ENCODE measurements at regions not wholly inside any gene's neighbourhood (a gene's known extent, or its start where the extent isn't known, plus 50 kb on each side); places are given as distances from the start of the nearest gene placed in this dataset.
"Not testable (repeated sequence)": the region's sequence is repeated elsewhere in the genome, so short reads cannot be mapped to it uniquely, and the experiment has no call there.

DNA sequence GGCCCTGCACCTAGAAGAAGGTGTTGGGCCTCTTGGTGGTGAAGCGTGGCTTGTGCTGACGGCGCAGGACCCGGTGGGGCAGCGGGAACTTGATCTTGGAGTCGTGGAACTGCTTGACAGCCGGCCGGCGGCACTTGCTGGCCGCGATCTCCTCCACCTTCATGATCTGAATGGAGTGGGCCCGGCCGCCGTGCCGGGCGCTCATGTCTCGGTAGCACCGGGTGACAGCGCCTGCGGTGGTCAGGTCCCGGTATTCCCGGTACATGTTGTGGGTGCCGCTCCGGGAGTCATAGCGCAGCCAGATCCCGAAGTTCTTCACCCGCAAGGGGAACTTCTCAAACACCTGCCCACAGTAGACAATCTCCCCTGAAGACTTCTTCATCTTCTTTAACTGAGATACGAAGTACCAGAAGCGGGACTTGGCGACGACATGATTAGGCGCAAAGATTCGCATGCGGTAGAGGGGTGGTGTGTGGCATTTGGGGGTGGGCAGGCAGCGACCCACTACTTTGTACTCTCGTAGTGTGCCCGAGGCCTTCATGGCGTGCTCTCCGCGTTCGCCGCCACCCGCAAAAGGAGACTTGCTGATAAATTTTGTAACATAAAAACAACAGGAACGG, 92.1 kb upstream of the MSH6 start:
- H3K4me1 ChIP-seq (ENCODE audit: insufficient read depth, low read length); BruUV-seq (replicated peaks): not testable (repeated sequence)

DNA sequence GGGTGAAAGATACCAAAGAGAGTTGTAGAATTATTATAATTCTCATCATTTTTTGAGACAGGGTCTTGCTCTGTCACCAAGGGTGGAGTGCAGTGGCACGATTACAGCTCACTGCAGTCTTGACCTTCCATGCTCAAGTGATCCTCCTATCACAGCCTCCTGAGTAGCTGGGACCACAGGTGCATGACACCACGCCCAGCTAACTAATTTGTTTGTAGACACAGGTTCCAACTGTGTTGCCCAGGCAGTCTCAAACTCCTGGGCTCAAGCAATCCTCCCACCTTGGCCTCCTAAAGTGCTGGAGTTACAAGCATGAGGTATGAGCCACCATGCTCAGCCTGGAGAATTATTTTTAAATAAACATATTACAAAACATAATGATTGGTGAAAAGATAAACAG, 92.8 kb upstream of the MSH6 start:
- no TSS peak for BruUV-seq (replicated peaks)
- POLR2A ChIA-PET (ENCODE audit: unreplicated experiment) = no interaction called here
- CTCF ChIA-PET = no interaction called here
- Histone ChIP-seq H3K4me1 (ENCODE audit: insufficient read depth, low read length) (0 out of 2 replicates have a peak, but pooled peaks cover 4% of the 10 kb centered on the region), H3K9ac (ENCODE audit: low read length) (no peak overlapping the region), H3K27me3 (ENCODE audit: low read length) (no peaks in the 10 kb centered on the region), H4K20me1 (ENCODE audit: low read length) (no peaks in the 10 kb centered on the region), H2AFZ (ENCODE audit: low read length) (no peak overlapping the region), H3K4me2 (ENCODE audit: low read length) (no peak overlapping the region), H3K27ac (ENCODE audit: low read length) (no peak overlapping the region), H3K79me2 (ENCODE audit: low read length) (no peaks in the 10 kb centered on the region), H3K9me3 (ENCODE audit: low read length) (no peaks in the 10 kb centered on the region), H3K9me2 (replicated peaks; ENCODE audit: low read length) (no peaks in the 10 kb centered on the region), H3F3A (ENCODE audit: low read length, unreplicated experiment) (no peaks in the 10 kb centered on the region), H3K36me3 (ENCODE audit: low read depth, low read length) (no peaks in the 10 kb centered on the region), H3K4me3 (ENCODE audit: low read length) (no peak overlapping the region)
- DNase-seq = no peak
- ATAC-seq = no peak
- no peak for TF ChIP-seq EZH2 (IDR thresholded peaks at IDR 0.05; ENCODE audit: low read length, unreplicated experiment)
- TF ChIP-seq, protein P1, sequence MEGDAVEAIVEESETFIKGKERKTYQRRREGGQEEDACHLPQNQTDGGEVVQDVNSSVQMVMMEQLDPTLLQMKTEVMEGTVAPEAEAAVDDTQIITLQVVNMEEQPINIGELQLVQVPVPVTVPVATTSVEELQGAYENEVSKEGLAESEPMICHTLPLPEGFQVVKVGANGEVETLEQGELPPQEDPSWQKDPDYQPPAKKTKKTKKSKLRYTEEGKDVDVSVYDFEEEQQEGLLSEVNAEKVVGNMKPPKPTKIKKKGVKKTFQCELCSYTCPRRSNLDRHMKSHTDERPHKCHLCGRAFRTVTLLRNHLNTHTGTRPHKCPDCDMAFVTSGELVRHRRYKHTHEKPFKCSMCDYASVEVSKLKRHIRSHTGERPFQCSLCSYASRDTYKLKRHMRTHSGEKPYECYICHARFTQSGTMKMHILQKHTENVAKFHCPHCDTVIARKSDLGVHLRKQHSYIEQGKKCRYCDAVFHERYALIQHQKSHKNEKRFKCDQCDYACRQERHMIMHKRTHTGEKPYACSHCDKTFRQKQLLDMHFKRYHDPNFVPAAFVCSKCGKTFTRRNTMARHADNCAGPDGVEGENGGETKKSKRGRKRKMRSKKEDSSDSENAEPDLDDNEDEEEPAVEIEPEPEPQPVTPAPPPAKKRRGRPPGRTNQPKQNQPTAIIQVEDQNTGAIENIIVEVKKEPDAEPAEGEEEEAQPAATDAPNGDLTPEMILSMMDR (conservative IDR thresholded peaks at IDR 0.05; ENCODE audit: low read depth, low read length) = no peak
- no peak for TF ChIP-seq EZH2phosphoT487 (IDR thresholded peaks at IDR 0.05; ENCODE audit: borderline replicate concordance, low read length)
- intact Hi-C loops (cut with micrococcal nuclease) = no loop called here

More for the DNA sequence above, 92.1 kb upstream of the MSH6 start:
- H3K79me2 ChIP-seq (ENCODE audit: low read length); H3K9ac ChIP-seq (ENCODE audit: low read length); DNase-seq; H2AFZ ChIP-seq (ENCODE audit: low read length); ATAC-seq; H4K20me1 ChIP-seq (ENCODE audit: low read length); intact Hi-C loops (cut with micrococcal nuclease); POLR2A ChIA-PET (ENCODE audit: unreplicated experiment); CTCF ChIA-PET; H3K9me2 ChIP-seq (replicated peaks; ENCODE audit: low read length); H3K36me3 ChIP-seq (ENCODE audit: low read depth, low read length); H3K9me3 ChIP-seq (ENCODE audit: low read length); H3F3A ChIP-seq (ENCODE audit: low read length, unreplicated experiment); H3K4me2 ChIP-seq (ENCODE audit: low read length); H3K27me3 ChIP-seq (ENCODE audit: low read length); H3K4me3 ChIP-seq (ENCODE audit: low read length); H3K27ac ChIP-seq (ENCODE audit: low read length): not testable (repeated sequence)

DNA sequence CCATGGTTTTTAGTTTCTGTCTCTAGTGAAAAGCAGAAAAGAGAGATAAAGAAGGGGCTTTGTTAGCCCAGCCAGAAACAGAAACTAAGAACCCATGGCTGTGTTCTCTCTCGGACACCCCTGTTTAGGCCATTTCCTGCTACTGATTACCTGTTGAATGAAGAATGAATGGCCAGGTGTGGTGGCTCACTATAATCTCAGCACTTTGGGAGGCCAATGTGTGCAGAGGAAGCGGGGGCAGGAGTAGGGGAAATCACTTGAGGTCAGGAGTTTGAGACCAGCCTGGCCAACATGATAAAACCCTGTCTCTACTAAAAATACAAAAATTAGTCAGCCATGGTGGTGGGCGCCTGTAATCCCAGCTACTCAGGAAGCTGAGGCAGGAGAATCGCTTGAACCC, 93.8 kb upstream of the MSH6 start:
- H3K27ac ChIP-seq (ENCODE audit: low read length); H2AFZ ChIP-seq (ENCODE audit: low read length); H3K4me1 ChIP-seq (ENCODE audit: insufficient read depth, low read length); ATAC-seq; H3K36me3 ChIP-seq (ENCODE audit: low read depth, low read length); H4K20me1 ChIP-seq (ENCODE audit: low read length); H3K79me2 ChIP-seq (ENCODE audit: low read length); H3K4me3 ChIP-seq (ENCODE audit: low read length); H3K27me3 ChIP-seq (ENCODE audit: low read length); POLR2A ChIA-PET (ENCODE audit: unreplicated experiment); BruUV-seq (replicated peaks); DNase-seq; CTCF ChIA-PET; H3F3A ChIP-seq (ENCODE audit: low read length, unreplicated experiment); H3K4me2 ChIP-seq (ENCODE audit: low read length); H3K9me2 ChIP-seq (replicated peaks; ENCODE audit: low read length); H3K9ac ChIP-seq (ENCODE audit: low read length); H3K9me3 ChIP-seq (ENCODE audit: low read length); intact Hi-C loops (cut with micrococcal nuclease): not testable (repeated sequence)

DNA sequence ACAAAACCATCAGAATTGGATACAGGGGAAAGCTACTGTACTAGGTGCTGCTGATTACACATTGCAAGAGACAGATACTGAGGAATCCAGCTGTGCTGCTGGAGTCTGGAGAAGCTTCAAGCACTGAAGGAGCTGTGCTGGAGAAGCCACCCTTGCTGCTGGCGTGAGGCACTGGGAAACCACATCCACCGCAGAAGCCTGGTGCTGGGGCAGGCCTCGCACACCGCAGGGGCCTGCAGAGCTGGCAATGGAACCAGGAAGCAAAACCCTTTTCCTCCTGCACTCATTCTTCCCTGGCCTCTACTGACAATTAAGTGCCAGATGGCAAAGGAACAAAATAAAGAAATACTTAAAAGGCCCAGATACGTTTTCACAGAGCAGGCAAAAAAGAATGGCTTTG, 94.4 kb upstream of the MSH6 start:
- H4K20me1 ChIP-seq (ENCODE audit: low read length) = no peaks in the 10 kb centered on the region
- TF ChIP-seq, protein P1 (conservative IDR thresholded peaks at IDR 0.05; ENCODE audit: low read depth, low read length) = no peak
- no peak for TF ChIP-seq EZH2phosphoT487 (IDR thresholded peaks at IDR 0.05; ENCODE audit: borderline replicate concordance, low read length)
- no peak for TF ChIP-seq EZH2 (IDR thresholded peaks at IDR 0.05; ENCODE audit: low read length, unreplicated experiment)
- no peak overlapping the region for H3K4me2 ChIP-seq (ENCODE audit: low read length)
- no TSS peak for BruUV-seq (replicated peaks)
- H3K9me2 ChIP-seq (replicated peaks; ENCODE audit: low read length) = no peaks in the 10 kb centered on the region
- H3K4me1 ChIP-seq (ENCODE audit: insufficient read depth, low read length) = 0 out of 2 replicates have a peak, but pooled peaks cover 4% of the 10 kb centered on the region
- no peak overlapping the region for H3K4me3 ChIP-seq (ENCODE audit: low read length)
- DNase-seq = no peak
- H3K27me3 ChIP-seq (ENCODE audit: low read length) = no peaks in the 10 kb centered on the region
- H3K36me3 ChIP-seq (ENCODE audit: low read depth, low read length) = no peaks in the 10 kb centered on the region
- H3K9me3 ChIP-seq (ENCODE audit: low read length) = no peaks in the 10 kb centered on the region
- H3K27ac ChIP-seq (ENCODE audit: low read length) = no peak overlapping the region
- intact Hi-C loops (cut with micrococcal nuclease) = no loop called here
- H2AFZ ChIP-seq (ENCODE audit: low read length) = no peak overlapping the region
- H3F3A ChIP-seq (ENCODE audit: low read length, unreplicated experiment) = no peaks in the 10 kb centered on the region
- CTCF ChIA-PET = no interaction called here
- ATAC-seq = no peak
- POLR2A ChIA-PET (ENCODE audit: unreplicated experiment) = no interaction called here
- no peaks in the 10 kb centered on the region for H3K79me2 ChIP-seq (ENCODE audit: low read length)
- no peak overlapping the region for H3K9ac ChIP-seq (ENCODE audit: low read length)

Data from PC-3 (cell line).